ENCODE measurements at regions not wholly inside any gene's neighbourhood (a gene's known extent, or its start where the extent isn't known, plus 50 kb on each side); places are given as distances from the start of the nearest gene placed in this dataset.

DNA sequence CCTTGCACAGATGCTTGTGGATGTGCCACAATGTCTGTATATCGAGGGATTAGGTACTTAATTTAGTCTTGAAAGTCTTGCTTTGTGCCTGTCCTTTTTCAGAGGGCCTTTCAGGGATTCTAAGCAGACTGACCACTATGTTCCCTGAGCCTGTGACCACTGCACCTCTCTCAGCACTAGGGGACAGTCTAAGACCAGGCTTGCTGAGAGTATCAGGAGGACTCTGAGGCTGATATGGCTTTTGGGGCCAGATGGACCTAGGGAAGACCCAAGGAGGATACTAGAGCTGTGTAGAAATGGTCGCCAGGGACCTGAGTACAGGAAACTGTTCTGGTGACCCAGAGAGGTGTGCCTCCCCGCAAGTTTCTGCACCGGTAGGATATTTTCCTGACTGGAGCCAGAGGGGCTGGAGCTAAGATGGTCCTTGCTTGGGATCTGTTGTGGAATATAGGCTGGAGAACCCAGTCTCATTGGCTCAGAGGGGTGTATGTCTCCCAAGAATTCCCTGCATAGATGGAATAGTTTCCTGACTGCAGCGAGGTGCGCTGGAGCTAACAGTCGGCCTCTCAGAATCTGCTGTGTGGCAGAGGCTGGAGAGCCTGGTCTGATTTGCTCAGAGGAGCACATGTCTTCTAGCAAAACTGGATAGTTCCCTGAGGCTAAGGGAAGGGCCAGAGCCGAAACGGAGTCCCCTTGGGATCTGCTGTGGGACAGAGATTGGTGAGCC, 213.2 kb upstream of the DCBLD2 start:
- no peaks in the 10 kb centered on the region for H4K20me1 ChIP-seq
- no peaks in the 10 kb centered on the region for H3K9me3 ChIP-seq (replicated peaks in 1 of 11)
- no peak for TF ChIP-seq Cebpa-rat (IDR thresholded peaks at IDR 0.05)
- no peak overlapping the region for H3K27ac ChIP-seq
- no peak overlapping the region for H3K4me2 ChIP-seq
- no peaks in the 10 kb centered on the region for H3K27me3 ChIP-seq
- H3K4me1 ChIP-seq: no peaks in the 10 kb centered on the region
- no peaks in the 10 kb centered on the region for H3K36me3 ChIP-seq
- H3K9ac ChIP-seq: no peak overlapping the region
- no peak overlapping the region for H3K4me3 ChIP-seq

- H3K27me3 ChIP-seq: no peaks in the 10 kb centered on the region
- peaks cover 0 to 10% (median 6%) of the 10 kb centered on the region in 10 experiments; a peak in 7 of 20 replicates for H3K4me1 ChIP-seq
- no peak overlapping the region for H3K27ac ChIP-seq
- no peaks in the 10 kb centered on the region for H3K9me3 ChIP-seq (replicated peaks in 1 of 11)
- H3K9ac ChIP-seq: no peak overlapping the region
- no peak overlapping the region for H3K4me2 ChIP-seq
- no peak overlapping the region for H3K4me3 ChIP-seq
- no peaks in the 10 kb centered on the region for H4K20me1 ChIP-seq
- TF ChIP-seq Cebpa-rat (IDR thresholded peaks at IDR 0.05): no peak
- H3K36me3 ChIP-seq: no peaks in the 10 kb centered on the region
Measured at GRCh38 chr3:99111235-99111634, 209.7 kb upstream of the DCBLD2 start.

DNA sequence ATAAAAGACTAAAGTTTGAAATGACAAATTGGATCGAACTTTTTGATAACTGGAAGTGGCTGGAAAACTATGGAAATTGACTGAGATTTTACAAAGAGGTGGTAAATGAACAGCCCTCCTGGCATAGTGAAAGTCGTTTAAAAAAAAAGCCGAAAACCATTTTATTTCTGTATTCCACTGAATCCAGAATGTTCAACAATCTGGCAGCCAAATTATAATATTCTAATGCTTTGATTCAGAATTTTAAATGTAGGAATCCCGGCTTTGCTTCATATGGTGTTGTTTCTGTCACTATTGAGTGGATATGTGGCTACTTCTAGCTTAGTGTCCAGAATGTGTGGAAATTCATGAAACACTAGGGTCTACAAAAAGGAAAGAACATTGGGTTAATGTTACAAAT, 208.9 kb upstream of the DCBLD2 start:
- no peaks in the 10 kb centered on the region for H4K20me1 ChIP-seq
- H3K27ac ChIP-seq: peak overlapping the region in 2 of 11 experiments; percentile 27 to 49; a peak in 1 of 22 replicates
- H3K9me3 ChIP-seq (replicated peaks in 1 of 11): no peaks in the 10 kb centered on the region
- no peak overlapping the region for H3K4me3 ChIP-seq
- no peaks in the 10 kb centered on the region for H3K36me3 ChIP-seq
- H3K4me1 ChIP-seq: peaks cover 0 to 10% (median 6%) of the 10 kb centered on the region in 10 experiments; a peak in 7 of 20 replicates
- H3K4me2 ChIP-seq: no peak overlapping the region
- no peak overlapping the region for H3K9ac ChIP-seq
- no peak for TF ChIP-seq Cebpa-rat (IDR thresholded peaks at IDR 0.05)
- H3K27me3 ChIP-seq: no peaks in the 10 kb centered on the region

DNA sequence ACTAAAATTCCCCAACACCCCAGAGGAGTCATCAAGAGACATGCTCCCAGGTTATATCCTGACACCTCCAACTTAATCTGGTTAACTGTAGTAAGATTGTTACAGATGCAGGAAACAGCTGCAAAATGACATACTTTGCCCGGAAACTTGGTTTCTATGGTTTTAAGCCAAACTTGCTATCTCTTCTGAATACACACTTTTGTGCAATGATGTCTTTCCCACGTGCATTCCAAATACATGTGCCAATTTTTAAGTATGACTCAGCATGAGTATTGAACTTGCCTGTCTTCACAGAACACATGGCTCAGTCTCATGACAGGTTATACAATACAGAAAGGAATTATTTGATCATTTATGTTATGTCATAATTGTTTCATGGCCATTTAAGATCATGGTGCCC, 207.0 kb upstream of the DCBLD2 start:
- peak overlapping the region in 4 of 11 experiments; percentile 41 to 58 (median 54); a peak in 7 of 22 replicates for H3K27ac ChIP-seq
- no peak for TF ChIP-seq Cebpa-rat (IDR thresholded peaks at IDR 0.05)
- H3K4me3 ChIP-seq: no peak overlapping the region
- no peaks in the 10 kb centered on the region for H4K20me1 ChIP-seq
- H3K4me2 ChIP-seq: peak overlapping the region in 7 of 11 experiments; percentile 3 to 39 (median 24); a peak in 8 of 22 replicates
- peaks cover 0 to 10% (median 6%) of the 10 kb centered on the region in 10 experiments; a peak in 7 of 20 replicates for H3K4me1 ChIP-seq
- no peaks in the 10 kb centered on the region for H3K36me3 ChIP-seq
- H3K27me3 ChIP-seq: no peaks in the 10 kb centered on the region
- H3K9ac ChIP-seq: no peak overlapping the region
- H3K9me3 ChIP-seq (replicated peaks in 1 of 11): no peaks in the 10 kb centered on the region

DNA sequence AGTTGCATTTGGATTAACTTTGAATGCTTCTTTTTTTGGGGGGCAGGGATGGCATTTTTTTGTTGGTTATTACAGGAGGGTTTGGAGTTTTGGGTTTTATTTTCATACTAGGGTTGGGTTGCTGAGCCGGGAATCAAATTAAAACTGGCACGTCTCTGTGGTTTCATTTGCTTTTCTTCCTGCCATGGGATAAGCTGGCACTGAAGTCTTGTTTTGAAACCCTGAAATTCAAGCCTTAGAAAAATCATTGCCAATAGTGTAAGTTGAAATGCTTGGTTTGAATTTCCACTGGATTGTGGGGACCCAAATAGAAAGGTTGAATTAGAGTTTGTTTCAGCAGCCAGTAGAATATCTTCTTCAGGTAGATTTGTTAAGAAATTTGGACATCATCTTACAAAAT, 193.1 kb upstream of the DCBLD2 start:
- H3K27ac ChIP-seq: no peak overlapping the region
- H3K4me3 ChIP-seq: no peak overlapping the region
- no peak overlapping the region for H3K9ac ChIP-seq
- H3K27me3 ChIP-seq: no peaks in the 10 kb centered on the region
- H3K9me3 ChIP-seq (replicated peaks in 1 of 11): no peaks in the 10 kb centered on the region
- TF ChIP-seq Cebpa-rat (IDR thresholded peaks at IDR 0.05): no peak
- H3K4me2 ChIP-seq: no peak overlapping the region
- no peaks in the 10 kb centered on the region for H4K20me1 ChIP-seq
- no peaks in the 10 kb centered on the region for H3K4me1 ChIP-seq
- no peaks in the 10 kb centered on the region for H3K36me3 ChIP-seq

DNA sequence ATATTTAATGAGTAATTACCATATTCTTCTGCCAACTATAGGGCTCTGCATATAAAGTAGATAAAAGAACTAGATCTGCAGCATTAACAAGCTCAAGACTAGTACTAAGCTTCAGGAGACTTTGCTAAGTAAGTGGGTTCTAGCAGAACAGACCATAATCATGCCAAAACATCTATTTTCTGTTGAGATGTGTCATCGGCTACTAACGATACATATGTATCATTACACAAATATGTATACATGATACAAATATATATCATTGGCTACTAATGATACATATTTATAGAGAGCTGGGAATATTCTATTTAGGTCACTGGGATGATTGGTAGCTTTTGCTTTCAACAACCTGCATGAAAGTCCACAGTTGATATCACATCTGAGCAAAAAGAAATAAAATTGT, 185.8 kb upstream of the DCBLD2 start:
- Histone ChIP-seq H3K36me3 (no peaks in the 10 kb centered on the region), H3K27ac (no peak overlapping the region), H4K20me1 (no peaks in the 10 kb centered on the region), H3K27me3 (no peaks in the 10 kb centered on the region), H3K4me1 (no peaks in the 10 kb centered on the region), H3K4me3 (no peak overlapping the region), H3K4me2 (no peak overlapping the region), H3K9ac (no peak overlapping the region), H3K9me3 (replicated peaks in 1 of 11) (no peaks in the 10 kb centered on the region)
- TF ChIP-seq Cebpa-rat (IDR thresholded peaks at IDR 0.05): no peak

- H3K9me3 ChIP-seq (replicated peaks in 1 of 11): no peaks in the 10 kb centered on the region
- H3K4me3 ChIP-seq: no peak overlapping the region
- no peaks in the 10 kb centered on the region for H4K20me1 ChIP-seq
- no peaks in the 10 kb centered on the region for H3K36me3 ChIP-seq
- H3K9ac ChIP-seq: no peak overlapping the region
- TF ChIP-seq Cebpa-rat (IDR thresholded peaks at IDR 0.05): no peak
- H3K27ac ChIP-seq: no peak overlapping the region
- H3K4me2 ChIP-seq: no peak overlapping the region
- H3K27me3 ChIP-seq: no peaks in the 10 kb centered on the region
- H3K4me1 ChIP-seq: no peaks in the 10 kb centered on the region
Measured at GRCh38 chr3:99084826-99085225, 183.3 kb upstream of the DCBLD2 start.

GRCh38 chr3:99084156-99084555, 182.7 kb upstream of the DCBLD2 start:
- no peak overlapping the region for H3K4me2 ChIP-seq
- TF ChIP-seq Cebpa-rat (IDR thresholded peaks at IDR 0.05): no peak
- H3K36me3 ChIP-seq: no peaks in the 10 kb centered on the region
- H3K9me3 ChIP-seq (replicated peaks in 1 of 11): no peaks in the 10 kb centered on the region
- no peak overlapping the region for H3K27ac ChIP-seq
- H3K9ac ChIP-seq: no peak overlapping the region
- no peaks in the 10 kb centered on the region for H4K20me1 ChIP-seq
- no peaks in the 10 kb centered on the region for H3K4me1 ChIP-seq
- H3K27me3 ChIP-seq: no peaks in the 10 kb centered on the region
- H3K4me3 ChIP-seq: no peak overlapping the region

DNA sequence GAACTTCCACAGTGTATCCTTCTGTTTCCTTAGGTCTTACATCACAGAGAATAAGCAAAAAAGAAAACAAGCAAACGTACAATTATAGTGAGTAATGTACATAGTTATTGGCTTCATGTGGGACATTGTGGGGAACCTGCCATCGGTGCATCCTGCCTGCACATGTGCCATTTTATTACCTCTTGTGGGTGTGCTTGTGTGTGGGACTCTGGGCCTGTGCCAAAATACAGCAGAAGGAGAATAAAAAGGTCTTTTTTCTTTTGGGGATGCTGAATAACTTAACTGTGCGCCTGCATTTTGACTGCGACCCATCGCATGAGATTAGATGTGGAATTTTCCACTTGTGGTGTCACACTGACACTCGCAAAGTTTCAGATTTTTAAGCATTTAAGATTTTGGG, 169.6 kb upstream of the DCBLD2 start:
- no peaks in the 10 kb centered on the region for H3K36me3 ChIP-seq
- no peak overlapping the region for H3K4me3 ChIP-seq
- no peaks in the 10 kb centered on the region for H4K20me1 ChIP-seq
- H3K27me3 ChIP-seq: no peaks in the 10 kb centered on the region
- H3K4me2 ChIP-seq: no peak overlapping the region
- no peaks in the 10 kb centered on the region for H3K4me1 ChIP-seq
- no peak overlapping the region for H3K27ac ChIP-seq
- TF ChIP-seq Cebpa-rat (IDR thresholded peaks at IDR 0.05): no peak
- no peak overlapping the region for H3K9ac ChIP-seq
- peaks cover 0 to 12% (median 7%) of the 10 kb centered on the region in 11 experiments; a peak in 12 of 22 replicates for H3K9me3 ChIP-seq (replicated peaks in 1 of 11)

- Histone ChIP-seq H3K4me2 (no peak overlapping the region), H3K4me3 (no peak overlapping the region), H4K20me1 (no peaks in the 10 kb centered on the region), H3K27ac (no peak overlapping the region), H3K9me3 (replicated peaks in 1 of 11) (peaks cover 0 to 12% (median 7%) of the 10 kb centered on the region in 11 experiments; a peak in 12 of 22 replicates), H3K9ac (no peak overlapping the region), H3K27me3 (no peaks in the 10 kb centered on the region), H3K4me1 (no peaks in the 10 kb centered on the region), H3K36me3 (no peaks in the 10 kb centered on the region)
- no peak for TF ChIP-seq Cebpa-rat (IDR thresholded peaks at IDR 0.05)
Measured at GRCh38 chr3:99069973-99070372, 168.5 kb upstream of the DCBLD2 start.
